Hypothalamus (tissue), 51 donors: ENCODE measurements at regions not wholly inside any gene's neighbourhood (a gene's known extent, or its start where the extent isn't known, plus 50 kb on each side); places are given as distances from the start of the nearest gene placed in this dataset.
"Not testable (repeated sequence)": the region's sequence is repeated elsewhere in the genome, so short reads cannot be mapped to it uniquely, and the experiment has no call there.

ENCODE experiments used
- DNase-seq, 51 donors: peaks; one replicate each; lab custom pipeline; 2025; lab: John Stamatoyannopoulos, UW

DNA sequence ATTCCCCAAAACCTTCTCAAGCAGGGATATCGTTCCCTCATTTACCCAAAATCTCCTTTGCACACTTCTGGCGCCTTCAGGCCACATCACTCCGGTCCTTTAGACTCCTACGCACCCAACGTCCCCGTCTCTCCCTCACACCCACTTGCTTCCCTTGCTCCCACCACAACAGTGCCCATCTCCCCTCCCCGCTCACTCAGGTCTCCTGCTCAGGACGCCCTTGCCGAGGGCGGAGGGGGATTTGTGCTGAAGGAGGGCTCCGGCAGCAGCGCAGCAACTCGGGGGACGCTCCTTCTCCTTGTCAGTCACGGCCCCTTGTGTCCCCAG is 71.6 kb downstream of the PCMTD2 start:
- not testable (repeated sequence) for DNase-seq

DNA sequence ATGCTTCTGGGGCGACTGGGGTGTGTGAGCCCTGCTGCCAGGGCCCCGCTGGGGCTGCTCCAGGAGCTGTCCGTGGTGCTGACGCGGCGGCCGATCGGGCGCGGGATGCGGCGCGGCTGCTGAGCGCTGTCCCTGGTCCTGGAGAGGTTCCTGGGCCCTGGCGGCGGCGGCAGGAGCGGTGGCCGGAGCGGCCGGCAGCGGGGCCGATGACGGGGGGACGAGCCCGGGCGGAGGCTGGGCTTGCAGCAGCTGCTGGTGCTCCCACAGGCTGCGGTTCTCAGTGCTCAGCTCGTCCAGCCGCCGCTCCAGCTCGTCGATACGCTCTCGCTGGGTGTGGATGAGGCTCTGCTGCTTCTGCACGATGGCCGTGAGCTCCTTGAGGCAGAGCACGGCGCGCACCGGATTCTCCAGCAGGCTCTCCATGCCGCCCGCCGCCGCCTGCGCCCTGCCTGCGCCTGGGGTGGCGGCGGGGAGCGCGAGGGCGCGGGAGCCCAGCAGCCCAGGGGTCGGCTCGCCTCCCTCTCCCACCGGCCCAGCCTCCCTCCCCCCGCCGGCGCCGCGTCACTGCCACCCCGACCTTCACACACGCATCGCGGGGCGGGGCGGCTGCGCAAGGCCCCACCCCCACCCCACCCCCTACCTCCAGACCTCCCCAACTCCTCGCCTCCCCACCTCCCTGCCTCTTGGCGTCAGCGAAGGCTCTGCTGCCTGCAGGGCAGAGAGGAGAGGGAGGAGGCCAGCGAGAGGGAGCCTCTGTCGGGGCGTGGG is 72.2 kb downstream of the PCMTD2 start:
- DNase-seq: peak in 11 of 51 donors; percentile 3 to 67 (median 36)

DNA sequence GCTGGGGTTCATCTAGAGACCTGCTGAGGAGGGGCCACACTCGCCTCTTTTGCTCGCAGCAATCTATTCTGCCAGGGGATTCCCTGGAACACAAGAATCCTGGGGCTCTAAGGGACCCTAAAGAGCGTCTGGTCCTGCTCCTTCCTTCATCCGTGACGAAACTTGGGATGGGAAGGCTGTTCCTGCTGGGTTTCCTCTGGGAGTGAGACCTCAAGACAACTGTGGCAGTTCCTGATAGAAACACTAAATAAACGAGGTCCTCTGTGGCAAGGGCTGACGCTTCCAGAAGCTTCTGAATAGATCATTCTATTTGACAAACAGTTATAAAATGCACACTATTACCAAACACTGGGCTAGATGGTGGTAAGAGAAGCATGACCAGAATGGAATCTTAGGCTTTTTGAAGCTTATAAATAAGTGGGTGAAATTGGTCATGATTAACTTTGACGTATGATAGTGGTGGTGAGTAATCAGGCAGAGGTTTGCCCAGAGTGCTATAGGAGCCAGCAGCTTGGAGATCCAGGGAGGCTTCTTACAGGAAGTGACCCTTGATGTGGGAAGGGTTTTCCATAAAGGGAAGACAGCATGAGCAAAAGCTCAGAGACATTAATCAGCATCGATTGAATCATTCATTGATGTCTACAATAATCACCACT is 73.2 kb downstream of the PCMTD2 start:
- DNase-seq: peak in 1 of 51 donors; percentile 28

DNA sequence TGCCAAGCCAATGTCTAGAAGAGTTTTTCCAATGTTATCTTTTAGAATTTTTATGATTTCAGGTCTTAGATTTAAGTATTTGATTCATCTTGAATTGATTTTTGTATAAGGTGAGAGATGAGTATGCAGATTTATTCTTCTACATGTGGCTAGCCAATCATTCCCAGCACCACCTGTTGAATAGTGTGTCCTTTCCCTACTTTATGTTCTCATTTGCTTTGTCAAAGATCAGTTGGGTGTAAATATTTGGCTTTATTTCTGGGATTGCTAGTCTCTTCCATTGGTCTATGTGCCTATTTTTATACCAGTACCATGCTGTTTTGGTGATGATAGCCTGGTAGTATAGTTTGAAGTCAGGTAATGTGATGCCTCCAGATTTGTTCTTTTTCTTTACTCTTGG is 77.1 kb downstream of the PCMTD2 start:
- not testable (repeated sequence) for DNase-seq
